ENCODE measurements at regions not wholly inside any gene's neighbourhood (a gene's known extent, or its start where the extent isn't known, plus 50 kb on each side); places are given as distances from the start of the nearest gene placed in this dataset.

DNA sequence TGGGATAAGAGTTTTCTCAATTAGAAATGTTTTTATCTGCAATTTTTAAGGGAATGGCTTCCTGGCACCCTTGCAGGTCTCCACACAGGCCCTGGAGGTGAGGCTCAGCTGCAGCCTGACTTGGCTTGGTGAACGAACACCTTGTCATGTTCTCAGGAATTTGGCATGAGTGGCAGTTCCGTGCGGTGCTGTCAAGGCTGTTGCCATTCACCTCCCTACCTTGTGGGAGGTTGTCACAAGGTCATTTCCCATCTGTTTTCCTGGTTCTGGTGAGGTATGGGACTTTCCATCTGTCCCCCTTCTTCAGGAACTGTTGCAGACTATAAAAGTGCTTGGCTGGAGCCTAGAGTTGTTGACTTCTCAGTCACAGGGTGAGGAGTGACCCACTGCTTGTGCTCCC is 82.9 kb downstream of the ELOVL4 start:
- Histone ChIP-seq H3K9me2 (ENCODE audit: low read depth, low read length) (no peaks in the 10 kb centered on the region), H3F3A (ENCODE audit: insufficient read depth, low read length) (no peaks in the 10 kb centered on the region), H3K27me3 (ENCODE audit: insufficient read depth, low read length) (no peaks in the 10 kb centered on the region), H3K4me3 (ENCODE audit: low read depth, low read length, poor library complexity, severe bottlenecking) (no peak overlapping the region), H4K20me1 (ENCODE audit: insufficient read depth, low read length) (no peaks in the 10 kb centered on the region), H3K27ac (ENCODE audit: low read depth, low read length, poor library complexity, severe bottlenecking) (no peak overlapping the region), H3K9ac (ENCODE audit: low read length) (no peak overlapping the region), H3K9me3 (ENCODE audit: low read length) (no peaks in the 10 kb centered on the region), H3K79me2 (ENCODE audit: insufficient read depth, low read length) (no peaks in the 10 kb centered on the region), H3K4me1 (ENCODE audit: insufficient read depth, low read length, severe bottlenecking) (peaks cover 3% of the 10 kb centered on the region), H2AFZ (ENCODE audit: low read length) (no peak overlapping the region), H3K4me2 (ENCODE audit: low read length) (no peak overlapping the region), H3K36me3 (ENCODE audit: insufficient read depth, low read length) (no peaks in the 10 kb centered on the region)
- no peak for TF ChIP-seq EZH2 (IDR thresholded peaks at IDR 0.05; ENCODE audit: borderline replicate concordance, low read length)
- no peak for TF ChIP-seq CTCF (IDR thresholded peaks at IDR 0.05; ENCODE audit: low read length)

DNA sequence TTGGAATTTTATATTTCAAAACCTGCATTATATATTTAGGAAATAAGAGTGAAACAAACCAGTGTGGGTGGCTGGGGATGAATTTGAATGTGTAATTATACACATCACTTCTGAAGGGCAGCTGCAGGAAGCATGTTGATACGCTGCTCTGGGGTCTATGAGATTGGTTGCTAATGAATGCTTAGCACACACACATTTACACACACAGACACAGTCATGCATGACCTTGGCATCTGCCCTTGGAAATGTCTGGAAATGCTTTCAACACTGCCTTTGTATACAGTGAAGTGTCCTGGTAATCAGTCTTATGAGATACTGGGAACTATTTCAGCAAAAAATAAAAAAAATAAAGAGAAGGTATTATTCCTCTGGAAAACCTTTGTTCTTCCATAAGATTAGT is 83.4 kb downstream of the ELOVL4 start:
- Histone ChIP-seq H3K9me2 (ENCODE audit: low read depth, low read length) (no peaks in the 10 kb centered on the region), H3K4me1 (ENCODE audit: insufficient read depth, low read length, severe bottlenecking) (no peaks in the 10 kb centered on the region), H3K36me3 (ENCODE audit: insufficient read depth, low read length) (no peaks in the 10 kb centered on the region), H3F3A (ENCODE audit: insufficient read depth, low read length) (no peaks in the 10 kb centered on the region), H4K20me1 (ENCODE audit: insufficient read depth, low read length) (no peaks in the 10 kb centered on the region), H3K27ac (ENCODE audit: low read depth, low read length, poor library complexity, severe bottlenecking) (no peak overlapping the region), H3K4me3 (ENCODE audit: low read depth, low read length, poor library complexity, severe bottlenecking) (no peak overlapping the region), H3K27me3 (ENCODE audit: insufficient read depth, low read length) (no peaks in the 10 kb centered on the region), H3K9me3 (ENCODE audit: low read length) (no peaks in the 10 kb centered on the region), H3K79me2 (ENCODE audit: insufficient read depth, low read length) (no peaks in the 10 kb centered on the region), H3K9ac (ENCODE audit: low read length) (no peak overlapping the region), H3K4me2 (ENCODE audit: low read length) (no peak overlapping the region), H2AFZ (ENCODE audit: low read length) (no peak overlapping the region)
- TF ChIP-seq CTCF (IDR thresholded peaks at IDR 0.05; ENCODE audit: low read length) (no peak), EZH2 (IDR thresholded peaks at IDR 0.05; ENCODE audit: borderline replicate concordance, low read length) (no peak)

DNA sequence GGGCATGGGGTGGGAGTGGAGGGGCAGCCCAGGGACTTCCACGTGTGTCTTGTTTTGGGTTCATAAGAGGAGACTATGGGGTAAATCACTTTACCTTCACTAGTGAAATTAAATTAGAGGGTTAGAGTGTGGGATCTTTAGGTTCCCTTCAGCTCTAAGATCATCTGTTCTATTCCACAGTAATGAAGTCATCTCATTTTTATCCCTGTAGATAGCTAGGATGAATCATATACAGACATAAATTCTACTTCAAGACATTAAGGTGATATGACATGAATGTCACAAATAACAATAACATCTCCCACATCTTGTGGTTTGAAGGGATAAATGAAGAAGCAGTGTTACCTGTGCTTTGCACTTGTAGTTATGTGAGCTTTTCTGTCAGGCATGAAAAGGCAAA is 83.8 kb downstream of the ELOVL4 start:
- Histone ChIP-seq H3K9ac (ENCODE audit: low read length) (no peak overlapping the region), H3K9me2 (ENCODE audit: low read depth, low read length) (no peaks in the 10 kb centered on the region), H3K36me3 (ENCODE audit: insufficient read depth, low read length) (no peaks in the 10 kb centered on the region), H3K4me3 (ENCODE audit: low read depth, low read length, poor library complexity, severe bottlenecking) (no peak overlapping the region), H3K9me3 (ENCODE audit: low read length) (no peaks in the 10 kb centered on the region), H3K79me2 (ENCODE audit: insufficient read depth, low read length) (no peaks in the 10 kb centered on the region), H3K4me2 (ENCODE audit: low read length) (no peak overlapping the region), H2AFZ (ENCODE audit: low read length) (no peak overlapping the region), H3K4me1 (ENCODE audit: insufficient read depth, low read length, severe bottlenecking) (no peaks in the 10 kb centered on the region), H3F3A (ENCODE audit: insufficient read depth, low read length) (no peaks in the 10 kb centered on the region), H3K27ac (ENCODE audit: low read depth, low read length, poor library complexity, severe bottlenecking) (no peak overlapping the region), H3K27me3 (ENCODE audit: insufficient read depth, low read length) (no peaks in the 10 kb centered on the region), H4K20me1 (ENCODE audit: insufficient read depth, low read length) (no peaks in the 10 kb centered on the region)
- TF ChIP-seq CTCF (IDR thresholded peaks at IDR 0.05; ENCODE audit: low read length) (no peak), EZH2 (IDR thresholded peaks at IDR 0.05; ENCODE audit: borderline replicate concordance, low read length) (no peak)
